Astrocyte (in vitro differentiated cells and primary cell): ENCODE measurements at regions not wholly inside any gene's neighbourhood (a gene's known extent, or its start where the extent isn't known, plus 50 kb on each side); places are given as distances from the start of the nearest gene placed in this dataset.

ENCODE experiments used
- DNase-seq: peaks from one replicate; pipeline ENCODE4 v3.0.0-alpha.2; 2010; ENCODE audit warnings: low read depth
- FAIRE-seq: peaks from 2 replicates; lab custom pipeline; 2011; peaks lifted over from hg19 to GRCh38; lab: Jason Lieb, UNC
- H2AFZ ChIP-seq: 2 replicates; pipeline ENCODE4 v1.6.0; 2012; ENCODE audit warnings: low read depth, low read length, inconsistent platforms
- H3K27ac ChIP-seq: 2 replicates; pipeline ENCODE4 v1.5.1; 2011; ENCODE audit warnings: low read depth, low read length, inconsistent platforms
- H3K27me3 ChIP-seq: 2 replicates; pipeline ENCODE4 v1.6.0; 2011; ENCODE audit warnings: low read length, inconsistent platforms; ENCODE audit not compliant: insufficient read depth
- H3K36me3 ChIP-seq: 2 replicates; pipeline ENCODE4 v1.5.1; 2011; ENCODE audit warnings: low read length, inconsistent platforms; ENCODE audit not compliant: insufficient read depth
- H3K4me1 ChIP-seq: 2 replicates; pipeline ENCODE4 v1.5.1; 2011; ENCODE audit warnings: low read length, inconsistent platforms; ENCODE audit not compliant: insufficient read depth
- H3K4me2 ChIP-seq: 2 replicates; pipeline ENCODE4 v1.6.0; 2012; ENCODE audit warnings: low read length, inconsistent platforms
- H3K4me3 ChIP-seq: 2 replicates; pipeline ENCODE4 v1.5.1; 2011; ENCODE audit warnings: low read depth, mild to moderate bottlenecking, low read length, inconsistent platforms; ENCODE audit not compliant: insufficient read depth
- H3K79me2 ChIP-seq: 2 replicates; pipeline ENCODE4 v1.6.0; 2012; ENCODE audit warnings: mild to moderate bottlenecking, low read length, inconsistent platforms; ENCODE audit not compliant: insufficient read depth
- H3K9ac ChIP-seq: 2 replicates; pipeline ENCODE4 v1.6.0; 2012; ENCODE audit warnings: mild to moderate bottlenecking, low read length, inconsistent platforms
- H3K9me3 ChIP-seq: 2 replicates; pipeline ENCODE4 v1.5.1; 2012; ENCODE audit warnings: low read depth, mild to moderate bottlenecking, low read length, inconsistent platforms; ENCODE audit not compliant: insufficient read depth
- H4K20me1 ChIP-seq: 2 replicates; pipeline ENCODE4 v1.6.0; 2012; ENCODE audit warnings: low read length, inconsistent platforms; ENCODE audit not compliant: insufficient read depth
- H3K27ac Mint-ChIP-seq: one replicate; pipeline ENCODE4 v1.8.0; 2021; ENCODE audit warnings: mild to moderate bottlenecking, mixed read lengths; ENCODE audit not compliant: unreplicated experiment
- H3K27me3 Mint-ChIP-seq: one replicate; pipeline ENCODE4 v1.8.0; 2021; ENCODE audit warnings: low read depth, mixed read lengths; ENCODE audit not compliant: unreplicated experiment
- H3K36me3 Mint-ChIP-seq: one replicate; pipeline ENCODE4 v1.8.0; 2021; ENCODE audit warnings: low read depth, mixed read lengths; ENCODE audit not compliant: unreplicated experiment
- H3K4me1 Mint-ChIP-seq: one replicate; pipeline ENCODE4 v1.8.0; 2021; ENCODE audit warnings: low read depth, mixed read lengths; ENCODE audit not compliant: unreplicated experiment
- H3K4me3 Mint-ChIP-seq: one replicate; pipeline ENCODE4 v1.8.0; 2021; ENCODE audit warnings: mild to moderate bottlenecking, moderate library complexity, mixed read lengths; ENCODE audit not compliant: unreplicated experiment
- H3K9me3 Mint-ChIP-seq: one replicate; pipeline ENCODE4 v1.8.0; 2021; ENCODE audit warnings: mild to moderate bottlenecking, mixed read lengths; ENCODE audit not compliant: unreplicated experiment
- EZH2 ChIP-seq: IDR thresholded peaks from 2 replicates; pipeline ENCODE4 v1.6.1; 2012; ENCODE audit warnings: mild to moderate bottlenecking, low read length, inconsistent platforms; ENCODE audit not compliant: insufficient read depth
- TF ChIP-seq, protein P1 (sequence below): IDR thresholded peaks from 2 replicates; pipeline ENCODE4 v1.5.1; 2011; ENCODE audit warnings: low read depth, mild to moderate bottlenecking, inconsistent platforms, low read length, moderate library complexity; ENCODE audit not compliant: insufficient read depth

DNA sequence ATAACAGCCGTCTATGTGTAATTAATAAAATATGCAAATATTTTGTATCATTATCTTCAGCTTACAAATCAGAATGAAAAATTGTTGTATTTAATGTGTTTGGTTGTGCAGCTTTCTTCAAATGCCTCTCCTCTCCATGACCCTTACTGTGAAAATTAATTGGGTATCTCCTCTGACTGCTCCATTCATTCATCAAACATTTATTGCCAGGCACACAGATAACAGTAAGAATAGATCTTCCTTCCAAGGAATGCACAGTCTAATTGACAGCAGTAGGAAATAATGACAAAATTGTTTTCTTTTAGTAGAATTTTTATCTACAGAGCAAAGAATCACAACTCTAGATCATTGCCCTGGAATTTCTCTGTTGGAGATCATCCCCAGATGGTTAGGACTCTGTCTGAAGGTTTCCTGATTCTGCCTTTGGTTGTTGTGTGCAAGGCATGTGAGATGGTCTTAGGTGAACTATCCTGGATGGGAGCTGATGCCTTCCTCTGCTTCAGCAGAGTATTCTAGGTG, 395.0 kb upstream of the FAT1 start:
- Histone ChIP-seq H3K27me3 (no peaks in the 10 kb centered on the region), H2AFZ (no peak overlapping the region), H3K4me2 (peak overlapping the region; percentile 26), H3K4me3 (no peak overlapping the region), H3K9me3 (no peaks in the 10 kb centered on the region), H3K27ac (peak overlapping the region; percentile 41), H3K4me1 (no peaks in the 10 kb centered on the region), H3K9ac (peak overlapping the region; percentile 41), H3K36me3 (no peaks in the 10 kb centered on the region), H4K20me1 (no peaks in the 10 kb centered on the region), H3K79me2 (no peaks in the 10 kb centered on the region)
- FAIRE-seq, result no peak
- Mint-ChIP-seq H3K27ac (no peak overlapping the region), H3K4me3 (no peak overlapping the region), H3K36me3 (no peaks in the 10 kb centered on the region), H3K27me3 (no peaks in the 10 kb centered on the region), H3K9me3 (no peaks in the 10 kb centered on the region), H3K4me1 (no peaks in the 10 kb centered on the region)
- no peak for TF ChIP-seq EZH2
- TF ChIP-seq, protein P1, sequence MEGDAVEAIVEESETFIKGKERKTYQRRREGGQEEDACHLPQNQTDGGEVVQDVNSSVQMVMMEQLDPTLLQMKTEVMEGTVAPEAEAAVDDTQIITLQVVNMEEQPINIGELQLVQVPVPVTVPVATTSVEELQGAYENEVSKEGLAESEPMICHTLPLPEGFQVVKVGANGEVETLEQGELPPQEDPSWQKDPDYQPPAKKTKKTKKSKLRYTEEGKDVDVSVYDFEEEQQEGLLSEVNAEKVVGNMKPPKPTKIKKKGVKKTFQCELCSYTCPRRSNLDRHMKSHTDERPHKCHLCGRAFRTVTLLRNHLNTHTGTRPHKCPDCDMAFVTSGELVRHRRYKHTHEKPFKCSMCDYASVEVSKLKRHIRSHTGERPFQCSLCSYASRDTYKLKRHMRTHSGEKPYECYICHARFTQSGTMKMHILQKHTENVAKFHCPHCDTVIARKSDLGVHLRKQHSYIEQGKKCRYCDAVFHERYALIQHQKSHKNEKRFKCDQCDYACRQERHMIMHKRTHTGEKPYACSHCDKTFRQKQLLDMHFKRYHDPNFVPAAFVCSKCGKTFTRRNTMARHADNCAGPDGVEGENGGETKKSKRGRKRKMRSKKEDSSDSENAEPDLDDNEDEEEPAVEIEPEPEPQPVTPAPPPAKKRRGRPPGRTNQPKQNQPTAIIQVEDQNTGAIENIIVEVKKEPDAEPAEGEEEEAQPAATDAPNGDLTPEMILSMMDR, result no peak
- DNase-seq, result peak; percentile 47

DNA sequence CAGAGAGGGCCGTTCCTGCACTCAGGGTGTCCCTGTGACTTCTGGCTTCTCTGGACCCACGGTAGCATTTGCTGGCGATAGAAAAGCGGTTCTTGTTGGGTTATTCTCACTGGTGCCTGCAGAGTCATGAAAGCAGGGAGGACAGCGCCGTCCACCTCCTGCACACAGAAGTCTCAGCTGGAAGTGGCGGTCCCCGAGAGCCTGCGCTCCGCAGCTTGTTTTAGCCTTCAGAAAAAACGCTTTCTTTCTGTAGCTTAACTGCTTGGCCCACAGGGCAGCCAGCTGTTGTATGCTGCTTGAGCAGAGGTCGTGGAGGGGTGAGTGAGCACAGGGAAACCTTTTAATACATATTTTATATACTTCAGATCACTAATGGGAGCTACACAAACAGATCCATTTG, 400.7 kb upstream of the FAT1 start:
- no peak overlapping the region for H3K4me3 ChIP-seq
- H3K36me3 ChIP-seq, result no peaks in the 10 kb centered on the region
- Mint-ChIP-seq H3K4me1 (peaks cover 18% of the 10 kb centered on the region), H3K36me3 (no peaks in the 10 kb centered on the region), H3K4me3 (no peak overlapping the region), H3K27ac (no peak overlapping the region), H3K9me3 (no peaks in the 10 kb centered on the region), H3K27me3 (no peaks in the 10 kb centered on the region)
- peak overlapping the region; percentile 20 for H3K4me2 ChIP-seq
- H4K20me1 ChIP-seq, result no peaks in the 10 kb centered on the region
- H3K27me3 ChIP-seq, result no peaks in the 10 kb centered on the region
- peak overlapping the region; percentile 33 for H2AFZ ChIP-seq
- DNase-seq (no peak), FAIRE-seq (no peak)
- no peaks in the 10 kb centered on the region for H3K79me2 ChIP-seq
- H3K9ac ChIP-seq, result no peak overlapping the region
- TF ChIP-seq EZH2, result no peak
- TF ChIP-seq, protein P1, result no peak
- H3K27ac ChIP-seq, result no peak overlapping the region
- no peaks in the 10 kb centered on the region for H3K9me3 ChIP-seq
- peaks cover 18% of the 10 kb centered on the region for H3K4me1 ChIP-seq

DNA sequence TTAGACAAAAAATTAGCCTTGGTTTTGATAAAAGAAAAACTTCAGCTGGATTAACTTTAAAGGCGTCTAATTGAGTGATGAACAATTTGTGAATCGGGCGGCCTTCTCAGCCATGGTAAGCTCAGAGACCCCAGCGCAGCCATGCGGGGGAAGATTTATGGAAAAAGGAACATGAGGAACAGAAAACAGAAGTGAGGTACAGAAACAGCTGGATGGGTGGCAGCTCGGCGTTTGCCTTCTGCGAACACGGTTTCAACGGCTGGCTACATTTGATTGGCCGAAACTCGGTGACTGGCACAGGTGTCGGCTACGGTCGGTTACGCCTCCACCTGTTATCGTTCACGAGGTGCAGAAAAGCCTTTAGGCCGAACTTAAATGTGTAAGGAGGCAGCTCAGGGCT, 401.4 kb upstream of the FAT1 start:
- Histone ChIP-seq H3K4me3 (no peak overlapping the region), H4K20me1 (no peaks in the 10 kb centered on the region), H3K9me3 (no peaks in the 10 kb centered on the region), H3K9ac (no peak overlapping the region), H3K4me1 (peaks cover 24% of the 10 kb centered on the region), H2AFZ (no peak overlapping the region), H3K27me3 (no peaks in the 10 kb centered on the region), H3K27ac (no peak overlapping the region), H3K36me3 (no peaks in the 10 kb centered on the region), H3K79me2 (no peaks in the 10 kb centered on the region), H3K4me2 (no peak overlapping the region)
- no peak overlapping the region for H3K4me3 Mint-ChIP-seq
- FAIRE-seq, result no peak
- no peak for DNase-seq
- H3K27me3 Mint-ChIP-seq, result no peaks in the 10 kb centered on the region
- TF ChIP-seq EZH2, result no peak
- TF ChIP-seq, protein P1, result no peak
- no peaks in the 10 kb centered on the region for H3K36me3 Mint-ChIP-seq
- H3K9me3 Mint-ChIP-seq, result no peaks in the 10 kb centered on the region
- H3K27ac Mint-ChIP-seq, result no peak overlapping the region
- H3K4me1 Mint-ChIP-seq, result peaks cover 25% of the 10 kb centered on the region
